Glutamatergic neuron (in vitro differentiated cells): ENCODE measurements at regions not wholly inside any gene's neighbourhood (a gene's known extent, or its start where the extent isn't known, plus 50 kb on each side); places are given as distances from the start of the nearest gene placed in this dataset.

Experiments
- DNase-seq: peaks from one replicate; pipeline ENCODE4 v3.0.0; 2022
- H3K27ac Mint-ChIP-seq: one replicate; pipeline ENCODE4 v1.8.0; 2020; ENCODE audit warnings: mild to moderate bottlenecking, mixed read lengths, inconsistent platforms; ENCODE audit not compliant: unreplicated experiment
- H3K27me3 Mint-ChIP-seq: one replicate; pipeline ENCODE4 v1.8.0; 2020; ENCODE audit warnings: mild to moderate bottlenecking, moderate library complexity, mixed read lengths, inconsistent platforms; ENCODE audit not compliant: unreplicated experiment
- H3K36me3 Mint-ChIP-seq: one replicate; pipeline ENCODE4 v1.8.0; 2020; ENCODE audit warnings: mild to moderate bottlenecking, mixed read lengths, inconsistent platforms; ENCODE audit not compliant: unreplicated experiment
- H3K4me1 Mint-ChIP-seq: one replicate; pipeline ENCODE4 v1.8.0; 2020; ENCODE audit warnings: mild to moderate bottlenecking, low read depth, mixed read lengths, inconsistent platforms; ENCODE audit not compliant: unreplicated experiment
- H3K4me3 Mint-ChIP-seq: one replicate; pipeline ENCODE4 v1.8.0; 2020; ENCODE audit warnings: mild to moderate bottlenecking, mixed read lengths, inconsistent platforms; ENCODE audit not compliant: unreplicated experiment
- H3K9me3 Mint-ChIP-seq: one replicate; pipeline ENCODE4 v1.8.0; 2020; ENCODE audit warnings: mild to moderate bottlenecking, moderate library complexity, mixed read lengths, inconsistent platforms; ENCODE audit not compliant: unreplicated experiment
- TF ChIP-seq, protein P1 (sequence below): fragments of 200-600 bp; sonication (generic); IDR thresholded peaks from one replicate; pipeline ENCODE4 v1.5.0; 2021; ENCODE audit not compliant: partially characterized antibody, unreplicated experiment

DNA sequence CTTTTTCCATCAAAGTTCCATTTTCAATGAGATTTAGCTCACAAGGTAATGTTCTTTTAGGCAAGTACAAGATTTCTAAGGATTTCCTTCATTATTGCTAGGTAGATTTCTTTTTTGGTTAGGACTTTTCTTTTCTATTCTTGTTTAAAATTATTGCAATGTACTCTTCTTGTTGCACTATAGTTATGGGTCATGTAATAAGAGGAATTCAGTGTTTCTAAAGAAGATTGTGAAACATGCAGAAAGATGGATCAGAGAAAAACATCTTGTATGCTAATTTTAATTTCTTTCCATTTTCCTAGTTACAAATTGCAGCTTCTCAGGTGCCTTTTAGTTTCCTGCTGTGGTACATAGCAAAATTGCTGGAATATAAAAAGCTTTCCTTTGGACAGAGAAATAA lies 56.1 kb downstream of the BTG1 start:
- TF ChIP-seq, protein P1, sequence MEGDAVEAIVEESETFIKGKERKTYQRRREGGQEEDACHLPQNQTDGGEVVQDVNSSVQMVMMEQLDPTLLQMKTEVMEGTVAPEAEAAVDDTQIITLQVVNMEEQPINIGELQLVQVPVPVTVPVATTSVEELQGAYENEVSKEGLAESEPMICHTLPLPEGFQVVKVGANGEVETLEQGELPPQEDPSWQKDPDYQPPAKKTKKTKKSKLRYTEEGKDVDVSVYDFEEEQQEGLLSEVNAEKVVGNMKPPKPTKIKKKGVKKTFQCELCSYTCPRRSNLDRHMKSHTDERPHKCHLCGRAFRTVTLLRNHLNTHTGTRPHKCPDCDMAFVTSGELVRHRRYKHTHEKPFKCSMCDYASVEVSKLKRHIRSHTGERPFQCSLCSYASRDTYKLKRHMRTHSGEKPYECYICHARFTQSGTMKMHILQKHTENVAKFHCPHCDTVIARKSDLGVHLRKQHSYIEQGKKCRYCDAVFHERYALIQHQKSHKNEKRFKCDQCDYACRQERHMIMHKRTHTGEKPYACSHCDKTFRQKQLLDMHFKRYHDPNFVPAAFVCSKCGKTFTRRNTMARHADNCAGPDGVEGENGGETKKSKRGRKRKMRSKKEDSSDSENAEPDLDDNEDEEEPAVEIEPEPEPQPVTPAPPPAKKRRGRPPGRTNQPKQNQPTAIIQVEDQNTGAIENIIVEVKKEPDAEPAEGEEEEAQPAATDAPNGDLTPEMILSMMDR, result no peak
- Mint-ChIP-seq H3K9me3 (no peaks in the 10 kb centered on the region), H3K4me1 (peaks cover 2% of the 10 kb centered on the region), H3K27me3 (no peaks in the 10 kb centered on the region), H3K4me3 (no peak overlapping the region), H3K36me3 (no peaks in the 10 kb centered on the region), H3K27ac (no peak overlapping the region)
- DNase-seq, result no peak

DNA sequence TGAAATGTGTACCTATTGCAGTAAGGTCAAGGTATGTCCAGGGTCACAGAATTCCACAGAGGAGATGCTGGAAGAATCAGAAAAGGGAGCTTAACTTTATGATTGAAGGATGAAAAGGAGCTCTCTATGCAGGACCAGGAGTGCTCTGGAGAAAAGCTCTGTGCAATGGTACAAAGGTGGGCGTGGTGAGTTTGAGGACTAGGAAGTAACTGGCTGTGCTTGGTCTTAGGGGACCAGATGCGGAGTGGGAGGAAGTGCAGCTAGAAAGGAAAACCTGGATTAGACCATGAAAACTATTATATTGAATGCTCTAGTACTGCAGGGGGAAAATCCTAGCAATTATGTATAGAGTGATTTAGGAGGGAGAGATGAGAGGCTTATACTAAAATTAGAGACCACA lies 56.8 kb downstream of the BTG1 start:
- no peak overlapping the region for H3K4me3 Mint-ChIP-seq
- no peaks in the 10 kb centered on the region for H3K9me3 Mint-ChIP-seq
- H3K27me3 Mint-ChIP-seq, result no peaks in the 10 kb centered on the region
- no peaks in the 10 kb centered on the region for H3K36me3 Mint-ChIP-seq
- H3K27ac Mint-ChIP-seq, result no peak overlapping the region
- TF ChIP-seq, protein P1, result no peak
- no peak for DNase-seq
- H3K4me1 Mint-ChIP-seq, result peaks cover 2% of the 10 kb centered on the region

DNA sequence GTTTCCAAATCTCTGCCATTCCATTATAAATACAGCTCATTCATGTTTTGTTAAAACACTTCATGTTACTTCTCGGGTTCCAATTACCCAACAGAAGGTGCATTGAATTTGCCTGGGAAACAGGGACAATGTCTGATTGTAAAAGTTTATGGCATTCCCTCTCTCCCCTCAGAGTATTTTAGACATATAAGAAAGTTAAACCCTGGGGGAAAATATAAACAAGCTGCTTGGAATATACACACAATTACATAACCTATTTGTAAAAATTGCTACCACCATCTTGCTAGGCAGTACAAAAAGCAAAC lies 60.0 kb downstream of the BTG1 start:
- no peaks in the 10 kb centered on the region for H3K36me3 Mint-ChIP-seq
- no peaks in the 10 kb centered on the region for H3K27me3 Mint-ChIP-seq
- DNase-seq, result no peak
- peaks cover 2% of the 10 kb centered on the region for H3K4me1 Mint-ChIP-seq
- H3K4me3 Mint-ChIP-seq, result no peak overlapping the region
- H3K27ac Mint-ChIP-seq, result no peak overlapping the region
- TF ChIP-seq, protein P1, result no peak
- H3K9me3 Mint-ChIP-seq, result peaks cover 1% of the 10 kb centered on the region

DNA sequence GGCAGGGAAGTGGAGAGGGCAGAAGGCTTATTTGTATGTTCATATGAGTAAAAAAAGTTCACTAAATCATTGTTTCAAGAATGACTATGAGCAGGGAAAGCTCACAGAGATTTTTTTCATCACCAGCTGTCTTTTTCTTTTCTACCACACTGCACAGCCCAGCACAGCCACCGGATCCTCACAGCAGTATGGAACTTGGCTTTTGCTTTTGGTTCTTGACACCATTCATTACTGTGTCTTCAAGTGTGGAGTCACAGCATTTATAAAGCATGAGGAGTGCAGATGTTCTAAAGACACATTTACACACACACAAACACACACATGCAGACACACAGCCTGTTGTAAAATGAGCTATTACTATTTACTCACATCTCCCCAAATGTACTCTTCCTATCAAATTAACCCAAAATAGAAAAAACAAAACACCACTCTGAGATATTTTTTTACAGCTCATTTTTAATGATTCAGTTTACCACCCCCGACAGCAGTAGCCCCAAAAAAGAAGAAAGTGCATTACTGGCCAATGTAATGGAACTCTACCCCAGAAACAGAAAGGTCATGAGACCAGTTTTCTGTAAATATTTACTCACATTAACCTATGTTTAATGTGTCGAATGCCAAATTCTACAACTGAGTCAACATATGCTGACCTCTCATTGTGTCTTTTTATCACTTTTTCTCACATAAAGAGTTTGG lies 60.5 kb downstream of the BTG1 start:
- DNase-seq, result no peak
- H3K4me3 Mint-ChIP-seq, result no peak overlapping the region
- H3K9me3 Mint-ChIP-seq, result peaks cover 2% of the 10 kb centered on the region
- no peak overlapping the region for H3K27ac Mint-ChIP-seq
- peaks cover 2% of the 10 kb centered on the region for H3K4me1 Mint-ChIP-seq
- H3K36me3 Mint-ChIP-seq, result no peaks in the 10 kb centered on the region
- no peaks in the 10 kb centered on the region for H3K27me3 Mint-ChIP-seq
- TF ChIP-seq, protein P1, result no peak

DNA sequence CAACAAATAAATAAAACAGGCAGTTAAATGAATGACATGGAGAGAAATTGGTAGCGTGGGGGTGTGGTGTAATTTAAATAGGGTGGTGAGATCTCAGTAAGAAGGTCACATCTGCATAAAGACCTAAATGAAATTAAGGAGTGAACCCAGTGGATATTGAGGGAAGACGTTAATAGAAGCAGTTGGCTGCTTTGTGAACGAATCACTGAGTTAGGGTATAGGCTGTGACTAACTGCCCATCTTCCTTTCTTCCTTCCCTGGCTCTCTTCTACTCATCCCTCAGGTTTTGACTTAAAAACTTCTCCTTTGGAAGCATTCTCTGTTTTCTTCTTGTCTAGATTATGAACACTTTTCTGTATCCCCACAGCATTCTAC lies 64.7 kb downstream of the BTG1 start:
- Mint-ChIP-seq H3K27me3 (peaks cover 4% of the 10 kb centered on the region), H3K4me3 (no peak overlapping the region), H3K27ac (no peak overlapping the region), H3K4me1 (peaks cover 9% of the 10 kb centered on the region), H3K9me3 (peaks cover 2% of the 10 kb centered on the region), H3K36me3 (no peaks in the 10 kb centered on the region)
- DNase-seq, result no peak
- TF ChIP-seq, protein P1, result no peak
